RWPE1 (cell line): ENCODE measurements at regions not wholly inside any gene's neighbourhood (a gene's known extent, or its start where the extent isn't known, plus 50 kb on each side); places are given as distances from the start of the nearest gene placed in this dataset.
"Not testable (repeated sequence)": the region's sequence is repeated elsewhere in the genome, so short reads cannot be mapped to it uniquely, and the experiment has no call there.

ENCODE experiments used
- CTCF ChIA-PET: fragments of 350-600 bp; sonication (Branson Sonifier 250); formaldehyde crosslinking; extraction: SDS; loops from one replicate; lab custom pipeline; 2021; lab: Yijun Ruan, JAX
- POLR2A ChIA-PET: fragments of 400-600 bp; formaldehyde crosslinking; extraction: SDS; loops from one replicate; lab custom pipeline; 2020; ENCODE audit warnings: antibody characterized with exemption; ENCODE audit not compliant: low non-redundant PET; lab: Yijun Ruan, JAX
- DNase-seq: peaks from one replicate; pipeline ENCODE4 v3.0.0; 2012; ENCODE audit warnings: low spot score
- H3K27ac ChIP-seq: fragments of 450-650 bp; 2 replicates; pipeline ENCODE4 v1.5.1; 2017
- TF ChIP-seq, protein P1 (sequence below): fragments of 450-650 bp; conservative IDR thresholded peaks from 2 replicates; pipeline ENCODE4 v1.5.1; 2017; ENCODE audit warnings: low read depth, mild to moderate bottlenecking

DNA sequence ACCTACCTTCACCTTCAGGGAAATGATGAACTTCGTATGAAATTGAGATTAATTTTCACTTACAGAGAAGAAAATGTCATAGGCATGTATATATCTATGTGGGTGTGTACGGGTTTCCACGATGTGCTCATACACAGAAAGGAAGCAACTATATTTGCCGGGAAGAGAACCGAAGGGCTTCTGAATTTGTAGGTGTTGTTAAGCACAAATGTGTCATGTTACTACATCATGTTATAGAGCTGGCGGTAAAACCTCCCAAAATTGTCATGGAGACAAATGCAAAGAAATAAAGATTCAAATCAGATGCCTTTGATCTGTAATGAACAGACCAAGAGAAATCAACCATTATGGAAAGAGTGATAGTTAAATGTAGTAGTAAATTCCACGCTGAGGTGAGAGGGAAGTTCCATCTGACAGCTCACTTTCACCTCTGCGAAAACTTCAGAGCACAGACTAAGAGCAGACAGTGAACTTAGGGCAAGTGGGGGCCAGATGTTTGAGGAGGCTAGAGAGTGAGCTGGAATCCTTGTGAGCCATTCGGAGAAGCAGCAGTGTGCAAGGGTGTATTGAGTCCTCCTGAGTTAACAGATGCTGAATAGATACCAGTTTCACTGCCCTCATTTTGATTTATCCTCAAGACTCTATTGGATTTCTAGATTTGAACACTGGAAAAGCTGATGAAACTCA is 106.7 kb downstream of the OR4M2 start:
- POLR2A ChIA-PET, H3K27ac ChIP-seq, CTCF ChIA-PET, DNase-seq: not testable (repeated sequence)

DNA sequence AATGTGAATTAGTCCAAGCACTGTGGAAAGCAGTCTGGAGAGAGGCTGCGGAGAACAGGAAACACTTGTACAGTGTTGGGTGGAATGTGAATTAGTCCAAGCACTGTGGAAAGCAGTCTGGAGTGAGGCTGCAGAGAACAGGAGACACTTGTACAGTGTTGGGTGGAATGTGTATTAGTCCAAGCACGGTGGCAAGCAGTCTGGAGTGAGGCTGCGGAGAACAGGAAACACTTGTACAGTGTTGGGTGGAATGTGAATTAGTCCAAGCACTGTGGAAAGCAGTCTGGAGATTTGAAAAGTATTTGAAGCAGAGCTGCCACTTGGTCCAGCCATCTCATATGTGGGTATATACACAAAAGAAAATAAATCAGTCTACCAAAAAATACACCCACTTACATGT is 111.5 kb downstream of the OR4M2 start:
- CTCF ChIA-PET, H3K27ac ChIP-seq, DNase-seq, POLR2A ChIA-PET: not testable (repeated sequence)

DNA sequence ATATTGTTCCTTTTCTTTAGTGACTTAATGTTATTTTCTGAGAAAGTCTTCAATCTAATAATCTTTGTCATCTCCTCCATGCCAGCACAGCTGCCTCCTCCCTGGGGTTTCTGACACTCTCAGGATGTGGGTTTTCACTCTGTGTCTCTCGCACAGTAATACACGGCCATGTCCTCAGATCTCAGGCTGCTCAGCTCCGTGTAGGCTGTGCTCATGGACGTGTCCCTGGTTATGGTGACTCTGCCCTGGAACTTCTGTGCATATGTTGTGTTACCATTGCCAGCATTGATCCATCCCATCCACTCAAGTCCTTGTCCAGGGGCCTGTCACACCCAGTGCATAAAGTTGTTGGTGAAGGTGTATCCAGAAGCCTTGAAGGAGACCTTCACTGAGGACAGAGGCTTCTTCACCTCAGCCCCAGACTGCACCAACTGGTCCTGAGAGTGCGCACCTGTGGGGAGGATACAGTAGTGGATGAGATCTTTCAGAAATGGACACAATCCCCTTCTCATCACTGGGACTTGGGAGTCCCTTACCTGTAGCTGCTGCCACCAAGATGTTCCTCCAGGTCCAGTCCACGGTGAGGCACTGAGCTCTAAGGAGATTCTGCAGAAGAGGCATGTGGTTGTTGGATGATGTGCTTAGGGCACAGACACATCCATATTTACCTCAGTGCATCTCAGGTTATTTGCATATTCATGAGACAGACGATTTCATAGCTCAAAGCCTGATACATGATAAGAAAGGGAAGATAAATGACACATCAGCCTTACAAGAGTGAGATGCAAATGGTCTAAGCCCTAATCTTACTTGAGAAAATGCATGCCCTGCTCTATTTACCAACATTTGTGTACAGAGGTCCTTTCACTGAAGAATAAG is 114.7 kb downstream of the OR4M2 start:
- H3K27ac ChIP-seq, DNase-seq, POLR2A ChIA-PET, CTCF ChIA-PET: not testable (repeated sequence)

DNA sequence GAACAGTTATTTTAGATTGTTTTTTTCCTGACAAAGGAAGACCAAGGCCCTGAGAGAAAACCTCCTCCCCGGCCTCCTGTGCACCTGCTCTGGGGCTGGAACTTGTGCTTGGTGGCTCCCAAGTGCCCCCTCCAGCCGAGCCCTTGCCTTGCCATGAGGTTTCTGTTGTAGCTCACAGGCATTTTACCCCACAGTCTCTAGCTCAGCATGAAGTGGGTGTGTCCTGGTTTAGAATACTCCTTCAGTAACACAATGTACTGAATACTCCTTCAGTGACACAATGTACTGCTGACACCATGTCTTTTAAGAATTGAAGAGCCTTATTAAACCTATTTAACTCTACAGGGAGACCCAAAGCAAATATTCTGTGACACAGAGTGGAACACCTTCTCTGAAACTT is 116.1 kb downstream of the OR4M2 start:
- POLR2A ChIA-PET, DNase-seq, H3K27ac ChIP-seq, CTCF ChIA-PET: not testable (repeated sequence)

DNA sequence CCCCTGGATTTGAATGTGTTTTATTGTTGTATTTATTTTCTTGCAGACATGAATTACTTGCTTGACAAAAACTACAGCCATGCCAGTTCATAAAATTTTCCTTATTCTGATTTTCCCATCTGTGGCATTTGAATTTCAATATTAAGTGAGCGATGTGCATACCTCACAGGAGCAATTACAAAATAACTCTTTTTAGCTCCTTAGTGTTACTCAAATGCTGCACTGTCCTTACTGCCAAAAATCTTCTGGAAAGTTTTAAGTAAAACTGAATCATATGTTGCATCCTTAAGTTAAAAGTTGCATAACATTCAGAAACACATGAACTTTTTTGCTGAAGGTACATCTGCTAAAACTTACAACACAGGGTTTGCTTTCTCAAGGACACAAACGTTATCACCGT is 120.1 kb downstream of the OR4M2 start:
- H3K27ac ChIP-seq, CTCF ChIA-PET, DNase-seq, POLR2A ChIA-PET: not testable (repeated sequence)

DNA sequence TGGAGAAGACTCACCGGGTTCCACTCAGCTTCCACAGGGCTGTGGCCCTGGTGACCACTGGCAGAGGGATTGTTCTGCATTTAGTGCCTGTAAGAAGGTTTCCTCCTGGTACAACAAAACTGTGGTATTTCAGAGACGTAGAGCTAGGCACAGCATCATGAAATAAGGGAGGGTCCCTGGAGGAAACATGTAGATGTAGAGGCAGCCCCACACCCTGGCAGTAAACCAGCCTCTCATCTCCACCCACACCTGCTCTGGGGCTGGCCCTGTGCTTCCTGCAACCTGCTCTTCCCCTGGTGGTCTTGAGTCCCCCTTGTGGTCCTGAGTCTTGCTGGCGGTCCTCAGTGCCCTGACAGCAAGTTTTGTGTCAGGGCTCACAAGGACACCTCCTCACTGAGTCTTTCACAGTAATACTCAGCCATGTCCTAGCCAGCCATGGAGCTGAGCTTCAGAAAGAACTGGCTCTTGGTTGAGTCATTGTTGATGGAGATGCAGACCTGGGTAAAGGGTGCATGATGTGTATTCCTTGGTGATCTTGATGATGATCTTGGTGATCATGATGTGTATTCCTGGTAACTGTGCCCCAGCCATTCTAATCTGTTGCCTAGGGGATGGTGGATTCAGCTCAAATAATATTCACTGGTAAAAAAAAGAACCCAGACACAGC is 121.8 kb downstream of the OR4M2 start:
- DNase-seq, CTCF ChIA-PET, H3K27ac ChIP-seq, POLR2A ChIA-PET: not testable (repeated sequence)

DNA sequence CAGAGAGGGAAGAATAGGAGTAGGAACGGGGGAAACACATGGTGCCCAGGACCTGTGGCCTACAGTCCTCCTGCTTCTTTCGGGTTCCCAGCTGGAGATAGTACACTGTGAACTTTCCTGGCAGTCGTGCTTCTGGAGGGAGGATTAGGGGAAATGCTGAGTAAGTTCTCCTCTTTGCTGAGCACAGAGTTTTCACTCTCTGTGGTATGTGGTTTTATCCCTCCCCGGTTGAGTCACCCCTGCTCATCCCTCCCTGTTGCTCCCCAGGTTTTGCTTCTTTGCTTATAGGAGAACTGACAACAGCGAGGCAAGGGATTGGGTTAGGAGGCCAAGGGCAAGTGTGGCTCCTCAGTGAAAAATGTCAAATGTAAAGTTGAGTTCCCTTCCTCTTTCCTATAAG is 122.9 kb downstream of the OR4M2 start:
- DNase-seq, CTCF ChIA-PET, H3K27ac ChIP-seq, POLR2A ChIA-PET: not testable (repeated sequence)

DNA sequence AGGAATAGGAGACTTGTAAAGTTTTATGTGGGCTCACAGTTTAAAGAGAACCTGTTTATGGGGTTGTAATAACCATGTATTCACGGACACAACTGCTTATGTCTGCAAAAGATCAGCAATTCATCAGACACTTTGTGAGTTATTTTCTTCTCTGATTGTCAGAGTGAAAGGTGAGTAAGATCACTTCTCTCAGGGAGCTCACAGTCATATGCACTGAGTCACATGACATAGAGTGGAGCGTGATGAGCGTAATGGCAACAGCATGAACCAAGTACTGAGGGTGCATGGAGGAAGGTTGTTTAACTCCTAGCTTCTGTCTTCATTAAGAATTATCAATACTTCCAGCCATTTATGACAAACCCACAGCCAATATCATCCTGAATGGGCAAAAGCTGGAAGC is 128.8 kb downstream of the OR4M2 start:
- H3K27ac ChIP-seq, POLR2A ChIA-PET, DNase-seq, CTCF ChIA-PET: not testable (repeated sequence)

DNA sequence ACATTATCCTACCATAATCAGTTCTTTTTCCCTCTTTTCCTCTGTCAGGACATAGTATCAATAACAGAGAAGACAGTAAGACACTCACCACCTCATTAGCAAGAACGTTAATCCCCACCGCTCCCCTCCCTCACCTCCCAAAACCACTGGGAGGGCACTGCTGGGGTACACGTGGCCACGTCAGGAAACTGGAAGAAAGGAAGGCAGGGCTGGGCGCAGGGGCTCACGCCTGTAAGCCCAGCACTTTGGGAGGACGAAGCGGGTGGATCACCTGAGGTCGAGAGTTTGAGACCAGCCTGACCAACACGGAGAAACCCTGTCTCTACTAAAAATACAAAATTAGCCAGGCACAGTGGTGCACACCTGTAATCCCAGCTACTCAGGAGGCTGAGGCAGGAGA is 142.3 kb downstream of the OR4M2 start:
- CTCF ChIA-PET: interaction anchor here (0.8 to 1.3 kb wide), 3 partner anchors 1858 to 1869 kb away, joined by 4 to 10 read pairs (median 6); no protein-coding TSS in a partner anchor
- POLR2A ChIA-PET, DNase-seq, H3K27ac ChIP-seq: not testable (repeated sequence)

DNA sequence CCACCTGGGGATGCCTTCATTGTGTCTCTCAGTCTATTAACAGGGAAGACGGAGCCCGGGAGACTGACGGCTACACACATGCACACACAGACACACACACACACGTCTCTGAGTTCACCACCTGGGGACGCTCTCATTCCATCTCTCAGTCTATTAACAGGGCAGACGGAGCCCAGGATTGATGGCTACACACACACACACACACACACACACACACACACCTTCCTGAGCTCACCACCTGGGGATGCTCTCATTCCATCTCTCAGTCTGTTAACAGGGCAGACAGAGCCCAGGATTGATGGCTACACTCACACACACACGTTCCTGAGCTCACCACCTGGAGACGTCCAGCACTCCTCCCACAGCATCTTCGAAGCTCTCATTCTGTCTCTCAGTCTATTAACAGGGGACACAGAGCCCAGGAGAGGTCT is 143.9 kb downstream of the OR4M2 start:
- no peak for DNase-seq
- ChIA-PET CTCF (interaction anchor here (2.9 kb wide), 1 partner anchor 1868 kb away, joined by 13 read pairs; no protein-coding TSS in a partner anchor), POLR2A (no interaction called here)
- H3K27ac ChIP-seq: no peak overlapping the region
- TF ChIP-seq, protein P1, sequence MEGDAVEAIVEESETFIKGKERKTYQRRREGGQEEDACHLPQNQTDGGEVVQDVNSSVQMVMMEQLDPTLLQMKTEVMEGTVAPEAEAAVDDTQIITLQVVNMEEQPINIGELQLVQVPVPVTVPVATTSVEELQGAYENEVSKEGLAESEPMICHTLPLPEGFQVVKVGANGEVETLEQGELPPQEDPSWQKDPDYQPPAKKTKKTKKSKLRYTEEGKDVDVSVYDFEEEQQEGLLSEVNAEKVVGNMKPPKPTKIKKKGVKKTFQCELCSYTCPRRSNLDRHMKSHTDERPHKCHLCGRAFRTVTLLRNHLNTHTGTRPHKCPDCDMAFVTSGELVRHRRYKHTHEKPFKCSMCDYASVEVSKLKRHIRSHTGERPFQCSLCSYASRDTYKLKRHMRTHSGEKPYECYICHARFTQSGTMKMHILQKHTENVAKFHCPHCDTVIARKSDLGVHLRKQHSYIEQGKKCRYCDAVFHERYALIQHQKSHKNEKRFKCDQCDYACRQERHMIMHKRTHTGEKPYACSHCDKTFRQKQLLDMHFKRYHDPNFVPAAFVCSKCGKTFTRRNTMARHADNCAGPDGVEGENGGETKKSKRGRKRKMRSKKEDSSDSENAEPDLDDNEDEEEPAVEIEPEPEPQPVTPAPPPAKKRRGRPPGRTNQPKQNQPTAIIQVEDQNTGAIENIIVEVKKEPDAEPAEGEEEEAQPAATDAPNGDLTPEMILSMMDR: no peak

DNA sequence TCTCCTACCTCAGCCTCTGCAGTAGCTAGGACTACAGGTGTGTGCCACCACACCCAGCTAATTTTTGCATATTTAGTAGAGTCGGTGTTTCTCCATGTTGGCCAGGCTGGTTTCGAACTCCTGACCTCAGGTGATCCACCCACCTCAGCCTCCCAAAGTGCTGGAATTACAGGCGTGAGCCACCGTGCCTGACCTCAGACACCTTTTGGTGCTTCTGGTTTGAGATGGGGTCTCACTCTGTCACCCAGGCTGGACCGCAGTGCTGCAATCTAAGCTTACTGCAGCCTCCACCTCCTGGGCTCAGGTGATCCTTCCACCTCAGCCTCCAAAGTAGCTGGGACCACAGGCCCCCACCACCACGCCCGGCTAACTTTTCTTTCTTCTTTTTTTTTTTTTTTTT is 144.6 kb downstream of the OR4M2 start:
- CTCF ChIA-PET: interaction anchor here (2.9 kb wide), 1 partner anchor 1869 kb away, joined by 13 read pairs; no protein-coding TSS in a partner anchor
- POLR2A ChIA-PET, H3K27ac ChIP-seq, DNase-seq: not testable (repeated sequence)
